ENCODE measurements at regions not wholly inside any gene's neighbourhood (a gene's known extent, or its start where the extent isn't known, plus 50 kb on each side); places are given as distances from the start of the nearest gene placed in this dataset.

- no peak for TF ChIP-seq CTCF (conservative IDR thresholded peaks at IDR 0.05; ENCODE audit: low read depth, low read length)
- no peak overlapping the region for H3K4me3 ChIP-seq (ENCODE audit: low read depth, low read length)
- DNase-seq (ENCODE audit: low read depth) = no peak
Observed at GRCh38 chr14:98163873-98164272, 1108.1 kb downstream of the BCL11B start.

- TF ChIP-seq CTCF (conservative IDR thresholded peaks at IDR 0.05; ENCODE audit: low read depth, low read length) = no peak
- no peak overlapping the region for H3K4me3 ChIP-seq (ENCODE audit: low read depth, low read length)
- DNase-seq (ENCODE audit: low read depth) = no peak
Observed at GRCh38 chr14:98165976-98166375, 1106.0 kb downstream of the BCL11B start.

- TF ChIP-seq CTCF (conservative IDR thresholded peaks at IDR 0.05; ENCODE audit: low read depth, low read length) = no peak
- no peak for DNase-seq (ENCODE audit: low read depth)
- H3K4me3 ChIP-seq (ENCODE audit: low read depth, low read length) = no peak overlapping the region
Observed at GRCh38 chr14:98167275-98167674, 1104.7 kb downstream of the BCL11B start.

- DNase-seq (ENCODE audit: low read depth) = no peak
- H3K4me3 ChIP-seq (ENCODE audit: low read depth, low read length) = no peak overlapping the region
- no peak for TF ChIP-seq CTCF (conservative IDR thresholded peaks at IDR 0.05; ENCODE audit: low read depth, low read length)
Observed at GRCh38 chr14:98167705-98168104, 1104.3 kb downstream of the BCL11B start.

- H3K4me3 ChIP-seq (ENCODE audit: low read depth, low read length) = no peak overlapping the region
- no peak for DNase-seq (ENCODE audit: low read depth)
- no peak for TF ChIP-seq CTCF (conservative IDR thresholded peaks at IDR 0.05; ENCODE audit: low read depth, low read length)
Observed at GRCh38 chr14:98168211-98168985, 1103.6 kb downstream of the BCL11B start.

GRCh38 chr14:98169170-98169587 lies 1102.8 kb downstream of the BCL11B start:
- no peak for DNase-seq (ENCODE audit: low read depth)
- TF ChIP-seq CTCF (conservative IDR thresholded peaks at IDR 0.05; ENCODE audit: low read depth, low read length) = no peak
- H3K4me3 ChIP-seq (ENCODE audit: low read depth, low read length) = no peak overlapping the region

- TF ChIP-seq CTCF (conservative IDR thresholded peaks at IDR 0.05; ENCODE audit: low read depth, low read length) = no peak
- H3K4me3 ChIP-seq (ENCODE audit: low read depth, low read length) = no peak overlapping the region
- no peak for DNase-seq (ENCODE audit: low read depth)
Observed at GRCh38 chr14:98170575-98170974, 1101.4 kb downstream of the BCL11B start.

All from epithelial cell of proximal tubule (primary cell).